HEK293 (cell line): ENCODE measurements at regions not wholly inside any gene's neighbourhood (a gene's known extent, or its start where the extent isn't known, plus 50 kb on each side); places are given as distances from the start of the nearest gene placed in this dataset.

Source experiments
- CTCF ChIA-PET: fragments of 350-600 bp; formaldehyde crosslinking; extraction: SDS; loops from one replicate; lab custom pipeline; 2021; ENCODE audit warnings: antibody characterized with exemption; lab: Yijun Ruan, JAX
- POLR2A ChIA-PET: fragments of 300-600 bp; formaldehyde crosslinking; extraction: SDS; loops from one replicate; lab custom pipeline; 2020; ENCODE audit warnings: antibody characterized with exemption, inconsistent platforms; lab: Yijun Ruan, JAX
- H3K27ac ChIP-seq: fragments of 200-500 bp; sonication (Bioruptor generic); 2 replicates; pipeline ENCODE4 v1.5.1; 2014; ENCODE audit warnings: low read depth, low read length, control low read depth, inconsistent platforms; ENCODE audit errors: extremely low read depth
- H3K36me3 ChIP-seq, 2 experiments: fragments of 200-500 bp in 1 of 2; sonication (Bioruptor generic) in 1 of 2; 1 replicate in 1 of 2; 2 replicates in 1 of 2; pipeline ENCODE4 v1.5.1; 2014 to 2017; ENCODE audit warnings: inconsistent platforms in 2 of 2, low read length in 2 of 2; ENCODE audit not compliant: control insufficient read depth in 2 of 2, insufficient read depth in 1 of 2
- H3K4me1 ChIP-seq: fragments of 200-500 bp; sonication (Bioruptor generic); 2 replicates; pipeline ENCODE4 v1.5.1; 2014; ENCODE audit warnings: mild to moderate bottlenecking, low read length, inconsistent platforms; ENCODE audit not compliant: control insufficient read depth, insufficient read depth
- H3K4me3 ChIP-seq: 2 replicates; pipeline ENCODE4 v1.5.1; 2011; ENCODE audit warnings: low read depth, mild to moderate bottlenecking, control low read depth, low read length, moderate library complexity
- H3K9me3 ChIP-seq: fragments of 200-500 bp; sonication (Bioruptor generic); 2 replicates; pipeline ENCODE4 v1.5.1; 2014; ENCODE audit warnings: low read depth, low read length, inconsistent platforms; ENCODE audit not compliant: control insufficient read depth, insufficient read depth
- GLIS1 ChIP-seq: fragments of 450-650 bp; formaldehyde crosslinking; IDR thresholded peaks from 2 replicates; pipeline ENCODE4 v1.5.1; 2016; ENCODE audit warnings: missing biosample characterization, missing genetic modification characterization
- YY2 ChIP-seq: fragments of 450-650 bp; formaldehyde crosslinking; IDR thresholded peaks from 2 replicates; pipeline ENCODE4 v1.5.1; 2016; ENCODE audit warnings: missing biosample characterization, missing genetic modification characterization
- ZBTB8A ChIP-seq: fragments of 450-650 bp; formaldehyde crosslinking; IDR thresholded peaks from 2 replicates; pipeline ENCODE4 v1.5.1; 2016; ENCODE audit warnings: missing biosample characterization, missing genetic modification characterization
- ZIC2 ChIP-seq: fragments of 450-650 bp; formaldehyde crosslinking; IDR thresholded peaks from 2 replicates; pipeline ENCODE4 v1.5.1; 2016; ENCODE audit warnings: missing biosample characterization, missing genetic modification characterization
- ZNF211 ChIP-seq: fragments of 450-650 bp; formaldehyde crosslinking; IDR thresholded peaks from 2 replicates; pipeline ENCODE4 v1.5.1; 2016; ENCODE audit warnings: low read depth, missing biosample characterization, missing genetic modification characterization
- ZNF239 ChIP-seq: fragments of 450-650 bp; formaldehyde crosslinking; IDR thresholded peaks from 2 replicates; pipeline ENCODE4 v1.5.1; 2016; ENCODE audit warnings: missing biosample characterization, missing genetic modification characterization
- ZNF266 ChIP-seq: fragments of 450-650 bp; formaldehyde crosslinking; IDR thresholded peaks from 2 replicates; pipeline ENCODE4 v1.5.1; 2016; ENCODE audit warnings: missing biosample characterization, missing genetic modification characterization, low read depth
- ZNF274 ChIP-seq, 2 experiments: fragments of 200-500 bp in 1 of 2; fragments of 450-650 bp in 1 of 2; sonication (Bioruptor generic) in 1 of 2; formaldehyde crosslinking in 1 of 2; IDR thresholded peaks; 2 replicates each; pipeline versions ENCODE4 v1.5.1 to v1.6.1; 2014 to 2016; ENCODE audit warnings: borderline replicate concordance in 1 of 2, inconsistent platforms in 1 of 2, low read length in 1 of 2, missing biosample characterization in 1 of 2, missing genetic modification characterization in 1 of 2
- ZNF350 ChIP-seq: fragments of 450-650 bp; formaldehyde crosslinking; IDR thresholded peaks from 2 replicates; pipeline ENCODE4 v1.5.0; 2017; ENCODE audit warnings: missing biosample characterization, mild to moderate bottlenecking, missing genetic modification characterization
- ZNF416 ChIP-seq: fragments of 450-650 bp; formaldehyde crosslinking; IDR thresholded peaks from 2 replicates; pipeline ENCODE4 v1.5.1; 2016; ENCODE audit warnings: missing biosample characterization, missing genetic modification characterization
- ZNF426 ChIP-seq: fragments of 450-650 bp; formaldehyde crosslinking; IDR thresholded peaks from 2 replicates; pipeline ENCODE4 v1.5.1; 2017; ENCODE audit warnings: missing biosample characterization, missing genetic modification characterization, mild to moderate bottlenecking, inconsistent platforms, moderate library complexity
- ZNF529 ChIP-seq: fragments of 450-650 bp; formaldehyde crosslinking; IDR thresholded peaks from 2 replicates; pipeline ENCODE4 v1.5.1; 2017; ENCODE audit warnings: missing genetic modification characterization, missing biosample characterization; ENCODE audit not compliant: insufficient replicate concordance
- ZNF561 ChIP-seq: fragments of 450-650 bp; IDR thresholded peaks from 2 replicates; pipeline ENCODE4 v1.5.1; 2018; ENCODE audit warnings: missing biosample characterization, missing genetic modification characterization, borderline replicate concordance
- ZNF639 ChIP-seq: fragments of 450-650 bp; formaldehyde crosslinking; IDR thresholded peaks from 2 replicates; pipeline ENCODE4 v1.5.1; 2016; ENCODE audit warnings: missing biosample characterization, missing genetic modification characterization
- ZNF654 ChIP-seq: fragments of 450-650 bp; formaldehyde crosslinking; IDR thresholded peaks from 2 replicates; pipeline ENCODE4 v1.5.1; 2016; ENCODE audit warnings: low read depth, missing biosample characterization, missing genetic modification characterization
- ZSCAN16 ChIP-seq: fragments of 450-650 bp; formaldehyde crosslinking; IDR thresholded peaks from 2 replicates; pipeline ENCODE4 v1.5.1; 2016; ENCODE audit warnings: missing biosample characterization, missing genetic modification characterization
- ZSCAN4 ChIP-seq: fragments of 450-650 bp; formaldehyde crosslinking; IDR thresholded peaks from 2 replicates; pipeline ENCODE4 v1.5.1; 2017; ENCODE audit warnings: missing biosample characterization, missing genetic modification characterization
- TF ChIP-seq, protein P1 (sequence below): fragments of 450-650 bp; formaldehyde crosslinking; IDR thresholded peaks from 2 replicates; pipeline ENCODE4 v1.5.1; 2016; ENCODE audit warnings: missing biosample characterization, missing genetic modification characterization
- TF ChIP-seq, protein P2 (sequence below): fragments of 450-650 bp; formaldehyde crosslinking; IDR thresholded peaks from 2 replicates; pipeline ENCODE4 v1.5.1; 2016; ENCODE audit warnings: missing biosample characterization, missing genetic modification characterization
- TF ChIP-seq, protein P3 (sequence below): fragments of 450-650 bp; formaldehyde crosslinking; IDR thresholded peaks from 2 replicates; pipeline ENCODE4 v1.5.1; 2016; ENCODE audit warnings: missing biosample characterization, missing genetic modification characterization

DNA sequence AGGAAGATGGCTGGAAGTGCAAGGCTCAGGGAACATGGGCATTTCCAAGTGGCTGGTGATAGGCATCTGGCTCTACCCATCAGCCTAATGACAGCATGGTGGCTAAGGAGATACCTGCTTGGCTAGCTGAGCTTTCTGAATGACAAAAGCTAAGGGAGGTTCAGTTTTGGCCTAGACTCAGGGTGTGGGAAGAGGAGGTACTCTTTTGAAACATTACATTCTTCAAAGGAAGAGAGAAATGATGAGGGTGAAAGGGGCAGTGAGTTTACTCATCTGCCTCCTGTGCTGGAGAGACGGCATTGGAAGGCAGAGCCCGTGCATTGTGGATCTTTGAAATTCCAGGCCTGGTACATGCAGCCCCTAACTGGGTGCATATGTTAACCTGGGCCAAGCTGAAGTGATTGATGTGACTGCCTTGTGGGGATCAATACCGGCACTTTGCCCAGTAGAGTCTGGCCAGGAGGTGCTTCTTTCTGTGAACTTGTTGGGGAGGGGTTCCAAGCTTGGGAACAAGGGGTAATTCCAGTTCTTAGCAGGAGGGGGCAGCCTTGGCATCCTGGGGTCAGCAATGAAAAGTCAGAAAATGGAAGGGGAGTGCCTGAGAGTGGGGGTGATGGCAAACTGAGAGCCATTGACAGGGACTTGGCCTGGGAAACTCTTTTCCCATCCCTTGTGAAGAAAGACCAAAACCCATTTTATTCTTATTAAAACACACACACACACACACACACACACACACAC, 108.6 kb downstream of the ACER2 start:
- CTCF ChIA-PET = interaction anchor here (0.6 to 1.6 kb wide), 31 partner anchors 8 to 1400 kb away, joined by 3 to 7 read pairs (median 4); no protein-coding TSS in a partner anchor
- POLR2A ChIA-PET = no interaction called here

DNA sequence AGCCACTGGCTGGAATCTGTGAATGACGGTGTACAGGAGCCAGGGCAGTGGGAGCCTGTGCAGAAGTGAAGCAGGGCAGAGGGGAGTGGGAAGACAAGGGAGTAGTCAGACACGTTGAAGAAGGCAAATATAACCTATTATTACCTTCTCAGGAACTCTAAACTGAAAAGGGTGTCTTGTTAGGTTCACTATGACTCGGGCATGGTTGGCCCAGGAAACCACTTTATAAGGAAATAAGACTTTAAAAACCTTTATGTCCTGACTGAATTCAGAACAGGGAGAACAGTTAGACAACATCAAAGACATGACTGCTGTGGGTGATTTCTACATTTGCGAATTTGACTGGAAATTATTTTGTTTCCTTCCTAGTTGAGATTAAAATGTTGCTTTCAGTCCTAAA, 107.5 kb downstream of the ACER2 start:
- Histone ChIP-seq H3K27ac (no peak overlapping the region), H3K36me3 (no peaks in the 10 kb centered on the region), H3K4me3 (no peak overlapping the region), H3K9me3 (no peaks in the 10 kb centered on the region), H3K4me1 (no peaks in the 10 kb centered on the region)
- POLR2A ChIA-PET = no interaction called here
- TF ChIP-seq GLIS1 (tag by site-specific recombination) = no peak
- no peak for TF ChIP-seq ZNF416 (tag by site-specific recombination)
- no peak for TF ChIP-seq ZNF274 (IDR thresholded peaks at IDR 0.05; ENCODE audit: low read length)
- TF ChIP-seq ZNF274 (tag by site-specific recombination; IDR thresholded peaks at IDR 0.05; ENCODE audit: borderline replicate concordance) = no peak
- no peak for TF ChIP-seq YY2 (tag by site-specific recombination)
- TF ChIP-seq ZIC2 (tag by site-specific recombination) = no peak
- TF ChIP-seq ZNF239 (tag by site-specific recombination) = no peak
- no peak for TF ChIP-seq ZNF266 (tag by site-specific recombination)
- no peak for TF ChIP-seq ZNF211 (tag by site-specific recombination)
- TF ChIP-seq, protein P1, sequence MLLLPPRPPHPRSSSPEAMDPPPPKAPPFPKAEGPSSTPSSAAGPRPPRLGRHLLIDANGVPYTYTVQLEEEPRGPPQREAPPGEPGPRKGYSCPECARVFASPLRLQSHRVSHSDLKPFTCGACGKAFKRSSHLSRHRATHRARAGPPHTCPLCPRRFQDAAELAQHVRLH (tag by site-specific recombination) = no peak
- TF ChIP-seq ZSCAN16 = no peak
- TF ChIP-seq ZNF426 (tag by site-specific recombination) = no peak
- TF ChIP-seq ZBTB8A (tag by site-specific recombination) = no peak
- CTCF ChIA-PET = interaction anchor here (0.9 to 1.6 kb wide), 3 partner anchors 45 to 406 kb away, joined by 3 read pairs; no protein-coding TSS in a partner anchor

More for the DNA sequence above, 108.6 kb downstream of the ACER2 start:
- no peak overlapping the region for H3K4me3 ChIP-seq
- no peaks in the 10 kb centered on the region for H3K9me3 ChIP-seq
- no peak for TF ChIP-seq ZNF350
- TF ChIP-seq, protein P2, sequence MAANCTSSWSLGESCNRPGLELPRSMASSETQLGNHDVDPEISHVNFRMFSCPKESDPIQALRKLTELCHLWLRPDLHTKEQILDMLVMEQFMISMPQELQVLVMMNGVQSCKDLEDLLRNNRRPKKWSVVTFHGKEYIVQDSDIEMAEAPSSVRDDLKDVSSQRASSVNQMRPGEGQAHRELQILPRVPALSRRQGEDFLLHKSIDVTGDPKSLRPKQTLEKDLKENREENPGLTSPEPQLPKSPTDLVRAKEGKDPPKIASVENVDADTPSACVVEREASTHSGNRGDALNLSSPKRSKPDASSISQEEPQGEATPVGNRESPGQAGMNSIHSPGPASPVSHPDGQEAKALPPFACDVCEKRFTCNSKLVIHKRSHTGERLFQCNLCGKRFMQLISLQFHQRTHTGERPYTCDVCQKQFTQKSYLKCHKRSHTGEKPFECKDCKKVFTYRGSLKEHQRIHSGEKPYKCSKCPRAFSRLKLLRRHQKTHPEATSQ (tag by site-specific recombination) = no peak
- TF ChIP-seq ZNF561 (tag by site-specific recombination) = no peak
- TF ChIP-seq, protein P3, sequence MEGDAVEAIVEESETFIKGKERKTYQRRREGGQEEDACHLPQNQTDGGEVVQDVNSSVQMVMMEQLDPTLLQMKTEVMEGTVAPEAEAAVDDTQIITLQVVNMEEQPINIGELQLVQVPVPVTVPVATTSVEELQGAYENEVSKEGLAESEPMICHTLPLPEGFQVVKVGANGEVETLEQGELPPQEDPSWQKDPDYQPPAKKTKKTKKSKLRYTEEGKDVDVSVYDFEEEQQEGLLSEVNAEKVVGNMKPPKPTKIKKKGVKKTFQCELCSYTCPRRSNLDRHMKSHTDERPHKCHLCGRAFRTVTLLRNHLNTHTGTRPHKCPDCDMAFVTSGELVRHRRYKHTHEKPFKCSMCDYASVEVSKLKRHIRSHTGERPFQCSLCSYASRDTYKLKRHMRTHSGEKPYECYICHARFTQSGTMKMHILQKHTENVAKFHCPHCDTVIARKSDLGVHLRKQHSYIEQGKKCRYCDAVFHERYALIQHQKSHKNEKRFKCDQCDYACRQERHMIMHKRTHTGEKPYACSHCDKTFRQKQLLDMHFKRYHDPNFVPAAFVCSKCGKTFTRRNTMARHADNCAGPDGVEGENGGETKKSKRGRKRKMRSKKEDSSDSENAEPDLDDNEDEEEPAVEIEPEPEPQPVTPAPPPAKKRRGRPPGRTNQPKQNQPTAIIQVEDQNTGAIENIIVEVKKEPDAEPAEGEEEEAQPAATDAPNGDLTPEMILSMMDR = 0 out of 2 replicates have a peak, but pooled peaks have one; percentile 11
- TF ChIP-seq ZSCAN4 = 0 out of 2 replicates have a peak, but pooled peaks have one; percentile 41
- peak; percentile 22; the same call in 1 of the 2 replicates for TF ChIP-seq ZNF654
- no peak for TF ChIP-seq ZNF639 (tag by site-specific recombination)
- TF ChIP-seq ZNF529 (tag by site-specific recombination) = no peak
- no peaks in the 10 kb centered on the region for H3K4me1 ChIP-seq
- H3K36me3 ChIP-seq = no peaks in the 10 kb centered on the region
- H3K27ac ChIP-seq = no peak overlapping the region
